Progenitor cell of endocrine pancreas (in vitro differentiated cells): ENCODE measurements at regions not wholly inside any gene's neighbourhood (a gene's known extent, or its start where the extent isn't known, plus 50 kb on each side); places are given as distances from the start of the nearest gene placed in this dataset.
"Not testable (repeated sequence)": the region's sequence is repeated elsewhere in the genome, so short reads cannot be mapped to it uniquely, and the experiment has no call there.

Source experiments
- DNase-seq: peaks from one replicate; pipeline ENCODE4 v3.0.0; 2021; ENCODE audit warnings: low spot score; ENCODE audit not compliant: unreplicated experiment
- H3K27ac Mint-ChIP-seq: 2 replicates; pipeline ENCODE4 v1.8.0; 2021; ENCODE audit warnings: mild to moderate bottlenecking, moderate library complexity, mixed read lengths
- H3K27me3 Mint-ChIP-seq: 2 replicates; pipeline ENCODE4 v1.8.0; 2021; ENCODE audit warnings: mixed read lengths
- H3K36me3 Mint-ChIP-seq: 2 replicates; pipeline ENCODE4 v1.8.0; 2022; ENCODE audit warnings: mixed read lengths; ENCODE audit not compliant: insufficient read depth
- H3K4me1 Mint-ChIP-seq: 2 replicates; pipeline ENCODE4 v1.8.0; 2021; ENCODE audit warnings: low read depth, mixed read lengths
- H3K4me3 Mint-ChIP-seq: 2 replicates; pipeline ENCODE4 v1.8.0; 2021; ENCODE audit warnings: low read depth, mild to moderate bottlenecking, moderate library complexity, mixed read lengths
- H3K9me3 Mint-ChIP-seq: 2 replicates; pipeline ENCODE4 v1.8.0; 2021; ENCODE audit warnings: low read depth, mixed read lengths
- TF ChIP-seq, protein P1 (sequence below): fragments of 200-600 bp; sonication (generic); IDR thresholded peaks from one replicate; pipeline ENCODE4 v1.5.0; 2021; ENCODE audit warnings: antibody characterized with exemption, mild to moderate bottlenecking; ENCODE audit not compliant: unreplicated experiment

DNA sequence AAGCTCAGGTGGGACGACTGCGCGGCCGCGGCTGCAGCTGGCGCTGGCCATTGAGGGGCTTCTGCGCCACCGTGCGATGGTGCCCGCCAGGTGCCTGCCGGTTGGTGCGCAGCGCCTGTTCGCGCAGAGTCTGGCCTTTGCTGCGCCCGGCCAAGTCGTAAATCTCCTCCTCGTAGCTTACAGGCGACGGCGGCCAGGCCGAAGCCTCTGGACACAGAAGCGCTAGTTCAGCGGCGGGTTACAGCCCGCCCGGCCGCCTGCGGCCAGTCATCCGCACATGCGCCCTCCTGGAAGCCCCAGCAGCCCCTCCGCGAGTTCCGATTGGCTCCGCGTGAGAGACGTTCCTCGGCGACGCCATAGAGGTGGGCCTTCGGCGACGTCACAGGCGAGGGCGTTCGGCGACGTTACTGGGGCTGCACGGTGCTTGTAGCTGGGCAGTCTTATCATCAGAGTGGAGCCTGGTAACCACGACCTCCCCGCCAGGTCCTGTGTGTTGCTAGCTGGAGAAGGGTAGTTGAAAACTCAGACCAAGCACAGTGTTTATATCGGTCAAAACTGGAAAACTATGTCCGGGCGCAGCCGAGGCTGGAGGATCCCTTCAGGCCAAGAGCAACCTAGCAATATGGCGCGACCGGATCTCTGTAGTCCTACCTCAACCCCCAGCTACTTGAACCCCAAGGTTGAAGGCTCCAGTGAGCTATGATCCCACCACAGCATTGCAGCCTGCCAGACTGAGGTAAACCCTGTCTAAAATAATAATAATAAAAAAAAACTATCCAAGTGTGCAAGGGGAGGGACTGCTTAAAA is 265.7 kb downstream of the OR4C45 start:
- TF ChIP-seq, protein P1, sequence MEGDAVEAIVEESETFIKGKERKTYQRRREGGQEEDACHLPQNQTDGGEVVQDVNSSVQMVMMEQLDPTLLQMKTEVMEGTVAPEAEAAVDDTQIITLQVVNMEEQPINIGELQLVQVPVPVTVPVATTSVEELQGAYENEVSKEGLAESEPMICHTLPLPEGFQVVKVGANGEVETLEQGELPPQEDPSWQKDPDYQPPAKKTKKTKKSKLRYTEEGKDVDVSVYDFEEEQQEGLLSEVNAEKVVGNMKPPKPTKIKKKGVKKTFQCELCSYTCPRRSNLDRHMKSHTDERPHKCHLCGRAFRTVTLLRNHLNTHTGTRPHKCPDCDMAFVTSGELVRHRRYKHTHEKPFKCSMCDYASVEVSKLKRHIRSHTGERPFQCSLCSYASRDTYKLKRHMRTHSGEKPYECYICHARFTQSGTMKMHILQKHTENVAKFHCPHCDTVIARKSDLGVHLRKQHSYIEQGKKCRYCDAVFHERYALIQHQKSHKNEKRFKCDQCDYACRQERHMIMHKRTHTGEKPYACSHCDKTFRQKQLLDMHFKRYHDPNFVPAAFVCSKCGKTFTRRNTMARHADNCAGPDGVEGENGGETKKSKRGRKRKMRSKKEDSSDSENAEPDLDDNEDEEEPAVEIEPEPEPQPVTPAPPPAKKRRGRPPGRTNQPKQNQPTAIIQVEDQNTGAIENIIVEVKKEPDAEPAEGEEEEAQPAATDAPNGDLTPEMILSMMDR: no peak
- DNase-seq: no peak
- Mint-ChIP-seq H3K4me1 (no peaks in the 10 kb centered on the region), H3K27ac (no peak overlapping the region), H3K36me3 (no peaks in the 10 kb centered on the region), H3K9me3 (peaks cover 16% of the 10 kb centered on the region), H3K27me3 (no peaks in the 10 kb centered on the region), H3K4me3 (no peak overlapping the region)

- H3K36me3 Mint-ChIP-seq, DNase-seq, H3K4me3 Mint-ChIP-seq, H3K27ac Mint-ChIP-seq, H3K27me3 Mint-ChIP-seq, H3K4me1 Mint-ChIP-seq: not testable (repeated sequence)
- peaks cover 58% of the 10 kb centered on the region for H3K9me3 Mint-ChIP-seq
These were observed 298.0 kb downstream of the OR4C45 start for GRCh38 chr11:50330723-50331122.

- Mint-ChIP-seq H3K4me3 (no peak overlapping the region), H3K27me3 (no peaks in the 10 kb centered on the region), H3K4me1 (no peaks in the 10 kb centered on the region), H3K36me3 (peaks cover 8% of the 10 kb centered on the region), H3K27ac (no peak overlapping the region), H3K9me3 (peaks cover 53% of the 10 kb centered on the region)
- DNase-seq: no peak
- TF ChIP-seq, protein P1: no peak
These were observed 301.2 kb downstream of the OR4C45 start for GRCh38 chr11:50333861-50334260.

- not testable (repeated sequence) for H3K27ac Mint-ChIP-seq, H3K4me1 Mint-ChIP-seq, DNase-seq, H3K27me3 Mint-ChIP-seq, H3K36me3 Mint-ChIP-seq, H3K4me3 Mint-ChIP-seq
- peaks cover 60% of the 10 kb centered on the region for H3K9me3 Mint-ChIP-seq
These were observed 304.8 kb downstream of the OR4C45 start for GRCh38 chr11:50337432-50337831.

DNA sequence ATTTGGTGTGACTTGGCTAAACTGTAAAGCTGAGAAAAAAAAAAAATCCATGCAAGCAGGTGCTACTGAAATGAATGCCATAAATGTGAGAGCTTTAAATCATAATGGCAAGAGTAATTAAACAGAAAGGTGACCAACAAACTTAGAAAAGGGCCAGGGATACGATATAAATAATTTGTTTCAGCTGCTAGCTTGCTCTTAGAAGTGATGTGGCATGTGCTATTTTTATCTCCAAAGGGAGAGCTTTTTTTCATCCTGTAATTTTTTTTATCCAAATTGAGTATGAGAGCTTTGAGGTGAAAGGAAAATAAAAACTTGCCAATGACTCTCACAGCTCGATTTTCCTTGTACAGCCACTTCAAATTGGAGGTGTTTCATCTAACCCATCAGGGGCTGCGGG is 315.3 kb downstream of the OR4C45 start:
- not testable (repeated sequence) for H3K36me3 Mint-ChIP-seq

DNA sequence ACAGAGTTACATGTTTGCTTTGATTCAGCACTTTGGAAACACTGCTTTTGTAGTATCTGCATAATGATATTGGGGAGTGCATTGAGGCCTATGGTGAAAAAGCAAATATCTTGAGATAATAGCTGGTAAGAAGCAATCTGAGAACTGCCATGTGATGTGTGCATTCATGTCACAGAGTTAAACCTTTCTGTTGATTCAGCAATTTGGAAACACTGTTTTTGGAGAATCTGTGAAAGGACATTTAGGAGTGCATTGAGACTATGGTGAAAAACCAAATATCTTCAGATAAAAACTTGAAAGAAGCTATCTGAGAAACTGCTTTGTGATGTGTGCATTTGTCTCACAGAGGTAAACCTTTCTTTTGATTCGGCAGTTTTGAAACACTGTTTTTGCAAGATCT is 346.8 kb downstream of the OR4C45 start:
- TF ChIP-seq, protein P1: no peak
- H3K4me3 Mint-ChIP-seq: no peak overlapping the region
- no peak overlapping the region for H3K27ac Mint-ChIP-seq
- no peaks in the 10 kb centered on the region for H3K27me3 Mint-ChIP-seq
- no peak for DNase-seq
- H3K4me1 Mint-ChIP-seq: no peaks in the 10 kb centered on the region
- H3K36me3 Mint-ChIP-seq: no peaks in the 10 kb centered on the region
- H3K9me3 Mint-ChIP-seq: peaks cover 30% of the 10 kb centered on the region

More for the DNA sequence above, 315.3 kb downstream of the OR4C45 start:
- not testable (repeated sequence) for H3K4me3 Mint-ChIP-seq, H3K27me3 Mint-ChIP-seq, DNase-seq, H3K27ac Mint-ChIP-seq, H3K9me3 Mint-ChIP-seq, H3K4me1 Mint-ChIP-seq

DNA sequence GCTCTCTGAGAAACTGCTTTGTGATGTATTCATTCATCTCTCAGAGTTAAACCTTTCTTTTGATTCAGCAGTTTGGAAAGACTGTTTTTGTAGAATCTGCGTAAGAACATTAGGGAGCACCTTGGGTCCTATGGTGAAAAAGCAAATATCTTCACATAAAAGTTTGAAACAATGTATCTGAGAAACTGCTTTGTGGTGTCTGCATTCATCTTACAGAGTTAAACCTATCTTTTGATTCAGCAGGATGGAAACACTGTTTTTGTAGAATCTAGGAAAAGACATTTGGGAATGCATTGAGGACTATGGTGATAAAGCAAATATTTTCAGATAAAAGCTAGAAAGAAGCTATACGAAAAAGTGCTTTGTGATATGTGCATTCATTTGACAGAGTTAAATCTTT is 361.3 kb downstream of the OR4C45 start:
- H3K4me3 Mint-ChIP-seq: no peak overlapping the region
- H3K27me3 Mint-ChIP-seq: no peaks in the 10 kb centered on the region
- H3K36me3 Mint-ChIP-seq: no peaks in the 10 kb centered on the region
- DNase-seq: no peak
- peaks cover 39% of the 10 kb centered on the region for H3K9me3 Mint-ChIP-seq
- no peaks in the 10 kb centered on the region for H3K4me1 Mint-ChIP-seq
- H3K27ac Mint-ChIP-seq: no peak overlapping the region
- TF ChIP-seq, protein P1: no peak
